SHP77 treated with DMSO at 0.1 percent for 48 hours (cell line): ENCODE measurements at regions not wholly inside any gene's neighbourhood (a gene's known extent, or its start where the extent isn't known, plus 50 kb on each side); places are given as distances from the start of the nearest gene placed in this dataset.

ENCODE experiments used
- DNase-seq: peaks from one replicate; lab custom pipeline; 2025; lab: John Stamatoyannopoulos, UW

GRCh38 chr10:78860260-78860914, 208.4 kb upstream of the ZMIZ1 start:
- no peak for DNase-seq

GRCh38 chr10:78861529-78862327, 207.0 kb upstream of the ZMIZ1 start:
- DNase-seq: peak; percentile 23

GRCh38 chr10:78862328-78862640, 206.5 kb upstream of the ZMIZ1 start:
- no peak for DNase-seq

- no peak for DNase-seq
Measured at GRCh38 chr10:78863140-78863905, 205.4 kb upstream of the ZMIZ1 start.

- no peak for DNase-seq
Measured at GRCh38 chr10:78863906-78864239, 204.9 kb upstream of the ZMIZ1 start.

GRCh38 chr10:78864761-78865537, 203.8 kb upstream of the ZMIZ1 start:
- no peak for DNase-seq

GRCh38 chr10:78865538-78865875, 203.3 kb upstream of the ZMIZ1 start:
- no peak for DNase-seq

GRCh38 chr10:78865931-78866717, 202.6 kb upstream of the ZMIZ1 start:
- no peak for DNase-seq

GRCh38 chr10:78866731-78867554, 201.8 kb upstream of the ZMIZ1 start:
- no peak for DNase-seq

GRCh38 chr10:78867555-78867939, 201.2 kb upstream of the ZMIZ1 start:
- no peak for DNase-seq

GRCh38 chr10:78868048-78868447, 200.7 kb upstream of the ZMIZ1 start:
- DNase-seq: no peak

GRCh38 chr10:78868456-78868855, 200.3 kb upstream of the ZMIZ1 start:
- no peak for DNase-seq

GRCh38 chr10:78868861-78869260, 199.9 kb upstream of the ZMIZ1 start:
- DNase-seq: no peak

GRCh38 chr10:78869508-78870454, 199.0 kb upstream of the ZMIZ1 start:
- no peak for DNase-seq

GRCh38 chr10:78870458-78870857, 198.3 kb upstream of the ZMIZ1 start:
- no peak for DNase-seq

GRCh38 chr10:78871796-78872195, 197.0 kb upstream of the ZMIZ1 start:
- no peak for DNase-seq

GRCh38 chr10:78873413-78873812, 195.4 kb upstream of the ZMIZ1 start:
- DNase-seq: no peak

- DNase-seq: no peak
Measured at GRCh38 chr10:78875331-78875877, 193.4 kb upstream of the ZMIZ1 start.

GRCh38 chr10:78875932-78876331, 192.8 kb upstream of the ZMIZ1 start:
- no peak for DNase-seq
